ENCODE measurements at regions not wholly inside any gene's neighbourhood (a gene's known extent, or its start where the extent isn't known, plus 50 kb on each side); places are given as distances from the start of the nearest gene placed in this dataset.

DNA sequence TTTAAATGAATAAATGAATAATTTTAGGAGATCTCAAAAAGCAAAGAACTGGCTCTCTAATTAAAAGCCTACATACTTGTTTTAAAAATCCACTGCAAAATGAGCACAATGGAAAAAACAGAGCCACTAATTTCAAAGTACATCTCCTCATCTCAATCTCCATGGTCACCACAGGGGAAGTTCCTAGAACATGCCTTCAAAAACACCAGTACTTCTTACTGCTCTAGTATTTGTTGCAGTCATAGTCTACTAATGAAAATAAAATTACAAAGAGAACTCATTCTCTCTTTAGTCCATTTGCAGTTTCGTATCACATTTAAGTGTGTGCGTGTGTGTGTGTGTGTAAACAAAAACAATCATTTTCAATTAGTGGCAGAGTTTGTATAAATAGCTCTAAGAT lies 54.0 kb downstream of the PIK3C2A start:
- no peak for TF ChIP-seq EZH2 (IDR thresholded peaks at IDR 0.05; ENCODE audit: insufficient read depth, low read length)
- TF ChIP-seq, protein P1, sequence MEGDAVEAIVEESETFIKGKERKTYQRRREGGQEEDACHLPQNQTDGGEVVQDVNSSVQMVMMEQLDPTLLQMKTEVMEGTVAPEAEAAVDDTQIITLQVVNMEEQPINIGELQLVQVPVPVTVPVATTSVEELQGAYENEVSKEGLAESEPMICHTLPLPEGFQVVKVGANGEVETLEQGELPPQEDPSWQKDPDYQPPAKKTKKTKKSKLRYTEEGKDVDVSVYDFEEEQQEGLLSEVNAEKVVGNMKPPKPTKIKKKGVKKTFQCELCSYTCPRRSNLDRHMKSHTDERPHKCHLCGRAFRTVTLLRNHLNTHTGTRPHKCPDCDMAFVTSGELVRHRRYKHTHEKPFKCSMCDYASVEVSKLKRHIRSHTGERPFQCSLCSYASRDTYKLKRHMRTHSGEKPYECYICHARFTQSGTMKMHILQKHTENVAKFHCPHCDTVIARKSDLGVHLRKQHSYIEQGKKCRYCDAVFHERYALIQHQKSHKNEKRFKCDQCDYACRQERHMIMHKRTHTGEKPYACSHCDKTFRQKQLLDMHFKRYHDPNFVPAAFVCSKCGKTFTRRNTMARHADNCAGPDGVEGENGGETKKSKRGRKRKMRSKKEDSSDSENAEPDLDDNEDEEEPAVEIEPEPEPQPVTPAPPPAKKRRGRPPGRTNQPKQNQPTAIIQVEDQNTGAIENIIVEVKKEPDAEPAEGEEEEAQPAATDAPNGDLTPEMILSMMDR (IDR thresholded peaks at IDR 0.05; ENCODE audit: insufficient read depth, low read depth, low read length) = no peak

Data from astrocyte (in vitro differentiated cells and primary cell).